ENCODE measurements at regions not wholly inside any gene's neighbourhood (a gene's known extent, or its start where the extent isn't known, plus 50 kb on each side); places are given as distances from the start of the nearest gene placed in this dataset.
"Not testable (repeated sequence)": the region's sequence is repeated elsewhere in the genome, so short reads cannot be mapped to it uniquely, and the experiment has no call there.

GRCh38 chr17:30641428-30641827 is 164.2 kb downstream of the GOSR1 start:
- H3K27ac Mint-ChIP-seq; H3K4me3 ChIP-seq (replicated peaks in 1 of 3; ENCODE audit: low read depth in 2 of 3, low read length in 3 of 3); H2AFZ ChIP-seq (ENCODE audit: insufficient read depth, low read depth, low read length, poor library complexity, severe bottlenecking); H3K4me1 ChIP-seq (ENCODE audit: control insufficient read depth in 1 of 2, insufficient read depth in 2 of 2, low read length in 2 of 2); H3K9ac ChIP-seq (ENCODE audit: insufficient read depth, low read length, poor library complexity, severe bottlenecking); H3K4me2 ChIP-seq (replicated peaks; ENCODE audit: extremely low read depth, low read length, poor library complexity, severe bottlenecking); H3K9me3 ChIP-seq (replicated peaks in 1 of 2; ENCODE audit: control insufficient read depth in 1 of 2, insufficient read depth in 1 of 2, low read length in 2 of 2); H3K36me3 ChIP-seq (replicated peaks in 1 of 2; ENCODE audit: control insufficient read depth in 1 of 2, insufficient read depth in 2 of 2, low read length in 2 of 2); DNase-seq; H3K4me1 Mint-ChIP-seq; H3K79me2 ChIP-seq (ENCODE audit: insufficient read depth, low read length); H3K27me3 Mint-ChIP-seq (ENCODE audit: low read depth in 3 of 3); H3K36me3 Mint-ChIP-seq; H3K27me3 ChIP-seq (ENCODE audit: control insufficient read depth in 2 of 2, insufficient read depth in 2 of 2, low read length in 2 of 2); H3K27ac ChIP-seq (ENCODE audit: low read depth in 1 of 2, low read length in 2 of 2); H3K9me3 Mint-ChIP-seq; intact Hi-C loops (cut with micrococcal nuclease); H4K20me1 ChIP-seq (ENCODE audit: insufficient read depth, low read length); H3K4me3 Mint-ChIP-seq: not testable (repeated sequence)
- no CpG with 5 or more reads among the region's 7 CpGs for WGBS (ENCODE audit: insufficient coverage)

- DNase-seq; H3K27ac ChIP-seq (ENCODE audit: low read depth in 1 of 2, low read length in 2 of 2); H3K27me3 ChIP-seq (ENCODE audit: control insufficient read depth in 2 of 2, insufficient read depth in 2 of 2, low read length in 2 of 2); H3K4me1 ChIP-seq (ENCODE audit: control insufficient read depth in 1 of 2, insufficient read depth in 2 of 2, low read length in 2 of 2); H2AFZ ChIP-seq (ENCODE audit: insufficient read depth, low read depth, low read length, poor library complexity, severe bottlenecking); intact Hi-C loops (cut with micrococcal nuclease); H3K4me1 Mint-ChIP-seq; H3K9me3 Mint-ChIP-seq; H3K27me3 Mint-ChIP-seq (ENCODE audit: low read depth in 3 of 3); H3K9ac ChIP-seq (ENCODE audit: insufficient read depth, low read length, poor library complexity, severe bottlenecking); H3K79me2 ChIP-seq (ENCODE audit: insufficient read depth, low read length); H3K9me3 ChIP-seq (replicated peaks in 1 of 2; ENCODE audit: control insufficient read depth in 1 of 2, insufficient read depth in 1 of 2, low read length in 2 of 2); H3K4me3 Mint-ChIP-seq; H3K27ac Mint-ChIP-seq; H4K20me1 ChIP-seq (ENCODE audit: insufficient read depth, low read length); H3K4me2 ChIP-seq (replicated peaks; ENCODE audit: extremely low read depth, low read length, poor library complexity, severe bottlenecking); H3K36me3 ChIP-seq (replicated peaks in 1 of 2; ENCODE audit: control insufficient read depth in 1 of 2, insufficient read depth in 2 of 2, low read length in 2 of 2); H3K4me3 ChIP-seq (replicated peaks in 1 of 3; ENCODE audit: low read depth in 2 of 3, low read length in 3 of 3): not testable (repeated sequence)
- H3K36me3 Mint-ChIP-seq: peaks cover 3 to 12% of the 10 kb centered on the region in 2 donors
- WGBS (ENCODE audit: insufficient coverage): no CpG with 5 or more reads among the region's 4 CpGs
These were observed 162.2 kb downstream of the GOSR1 start for GRCh38 chr17:30639391-30639790.

DNA sequence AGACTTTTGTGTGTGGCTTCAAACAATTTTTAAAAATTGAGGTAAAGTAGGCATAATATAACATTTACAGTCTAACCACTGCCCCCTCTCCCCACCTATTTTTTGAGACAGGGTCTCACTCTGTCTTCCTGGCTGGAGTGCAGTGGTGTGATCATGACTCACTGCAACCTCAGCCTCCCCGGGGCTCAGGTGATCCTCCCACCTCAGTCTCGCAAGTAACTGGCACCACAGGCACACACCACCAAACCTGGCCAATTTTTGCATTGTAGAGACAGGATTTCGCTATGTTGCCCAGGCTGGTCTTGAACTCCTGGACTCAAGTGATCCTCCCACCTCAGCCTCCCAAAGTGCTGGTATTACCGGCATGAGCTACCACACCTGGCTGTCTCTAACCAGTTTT is 161.8 kb downstream of the GOSR1 start:
- H3K4me1 ChIP-seq (ENCODE audit: control insufficient read depth in 1 of 2, insufficient read depth in 2 of 2, low read length in 2 of 2); H3K4me3 Mint-ChIP-seq; H4K20me1 ChIP-seq (ENCODE audit: insufficient read depth, low read length); DNase-seq; H3K9me3 ChIP-seq (replicated peaks in 1 of 2; ENCODE audit: control insufficient read depth in 1 of 2, insufficient read depth in 1 of 2, low read length in 2 of 2); H3K4me3 ChIP-seq (replicated peaks in 1 of 3; ENCODE audit: low read depth in 2 of 3, low read length in 3 of 3); H3K27me3 ChIP-seq (ENCODE audit: control insufficient read depth in 2 of 2, insufficient read depth in 2 of 2, low read length in 2 of 2); intact Hi-C loops (cut with micrococcal nuclease); H3K27ac Mint-ChIP-seq; H3K4me1 Mint-ChIP-seq; H2AFZ ChIP-seq (ENCODE audit: insufficient read depth, low read depth, low read length, poor library complexity, severe bottlenecking); H3K9ac ChIP-seq (ENCODE audit: insufficient read depth, low read length, poor library complexity, severe bottlenecking); H3K79me2 ChIP-seq (ENCODE audit: insufficient read depth, low read length); H3K27me3 Mint-ChIP-seq (ENCODE audit: low read depth in 3 of 3); H3K4me2 ChIP-seq (replicated peaks; ENCODE audit: extremely low read depth, low read length, poor library complexity, severe bottlenecking); H3K27ac ChIP-seq (ENCODE audit: low read depth in 1 of 2, low read length in 2 of 2); H3K9me3 Mint-ChIP-seq; H3K36me3 ChIP-seq (replicated peaks in 1 of 2; ENCODE audit: control insufficient read depth in 1 of 2, insufficient read depth in 2 of 2, low read length in 2 of 2): not testable (repeated sequence)
- no CpG with 5 or more reads among the region's 4 CpGs for WGBS (ENCODE audit: insufficient coverage)
- H3K36me3 Mint-ChIP-seq: peaks cover 3 to 12% of the 10 kb centered on the region in 2 donors

DNA sequence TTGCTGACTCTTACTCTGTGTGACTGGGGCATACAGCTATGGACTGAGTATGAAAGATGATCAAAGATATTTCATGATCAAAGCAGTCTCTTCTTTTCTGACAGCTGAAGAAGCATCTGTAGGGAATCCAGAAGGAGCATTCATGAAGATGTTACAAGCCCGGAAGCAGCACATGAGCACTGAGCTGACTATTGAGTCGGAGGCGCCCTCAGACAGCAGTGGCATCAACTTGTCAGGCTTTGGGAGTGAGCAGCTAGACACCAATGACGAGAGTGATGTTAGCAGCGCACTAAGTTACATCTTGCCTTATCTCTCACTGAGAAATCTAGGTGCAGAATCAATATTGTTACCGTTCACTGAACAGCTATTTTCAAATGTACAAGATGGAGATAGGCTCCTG is 154.4 kb downstream of the GOSR1 start:
- peaks cover 16 to 34% of the 10 kb centered on the region in 2 donors for H3K36me3 Mint-ChIP-seq
- H3K4me3 Mint-ChIP-seq; H3K27ac Mint-ChIP-seq; H4K20me1 ChIP-seq (ENCODE audit: insufficient read depth, low read length); H3K9ac ChIP-seq (ENCODE audit: insufficient read depth, low read length, poor library complexity, severe bottlenecking); H3K4me1 Mint-ChIP-seq; H3K4me2 ChIP-seq (replicated peaks; ENCODE audit: extremely low read depth, low read length, poor library complexity, severe bottlenecking); DNase-seq; intact Hi-C loops (cut with micrococcal nuclease); H3K27me3 Mint-ChIP-seq (ENCODE audit: low read depth in 3 of 3); H3K9me3 Mint-ChIP-seq; H3K27ac ChIP-seq (ENCODE audit: low read depth in 1 of 2, low read length in 2 of 2); H3K4me3 ChIP-seq (replicated peaks in 1 of 3; ENCODE audit: low read depth in 2 of 3, low read length in 3 of 3); H3K9me3 ChIP-seq (replicated peaks in 1 of 2; ENCODE audit: control insufficient read depth in 1 of 2, insufficient read depth in 1 of 2, low read length in 2 of 2); H3K4me1 ChIP-seq (ENCODE audit: control insufficient read depth in 1 of 2, insufficient read depth in 2 of 2, low read length in 2 of 2); H3K27me3 ChIP-seq (ENCODE audit: control insufficient read depth in 2 of 2, insufficient read depth in 2 of 2, low read length in 2 of 2); H3K79me2 ChIP-seq (ENCODE audit: insufficient read depth, low read length); H2AFZ ChIP-seq (ENCODE audit: insufficient read depth, low read depth, low read length, poor library complexity, severe bottlenecking): not testable (repeated sequence)
- H3K36me3 ChIP-seq (replicated peaks in 1 of 2; ENCODE audit: control insufficient read depth in 1 of 2, insufficient read depth in 2 of 2, low read length in 2 of 2): peaks cover 7 to 14% of the 10 kb centered on the region in 2 donors
- WGBS (ENCODE audit: insufficient coverage): 95% methylated on average over 3 of the region's 6 CpGs
